ENCODE measurements at regions not wholly inside any gene's neighbourhood (a gene's known extent, or its start where the extent isn't known, plus 50 kb on each side); places are given as distances from the start of the nearest gene placed in this dataset.

DNA sequence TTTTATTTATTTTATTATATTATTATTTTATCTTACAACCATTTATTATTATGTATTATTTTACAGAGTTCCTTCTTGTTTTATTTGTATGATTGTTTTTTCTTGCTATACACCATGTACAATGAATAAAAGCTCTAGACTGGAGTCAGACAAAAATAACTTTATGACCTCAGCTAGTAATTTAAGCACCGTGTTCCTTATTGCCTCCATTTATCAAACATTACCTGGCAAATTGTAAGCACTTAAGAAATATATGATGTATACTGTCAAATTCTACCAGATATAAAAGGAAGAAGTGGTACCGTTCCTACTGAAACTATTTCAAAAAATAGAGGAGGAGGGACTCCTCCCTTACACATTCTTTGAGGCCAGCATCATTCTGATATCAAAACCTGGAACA, 326.9 kb upstream of the NECTIN3 start:
- no peak overlapping the region for H3K4me3 ChIP-seq
- no peaks in the 10 kb centered on the region for H3K36me3 ChIP-seq
- peaks cover 5% of the 10 kb centered on the region; the same call in 1 of the 2 replicates for H3K9me3 ChIP-seq (replicated peaks)
- H3K27me3 ChIP-seq, result no peaks in the 10 kb centered on the region
- DNase-seq, result no peak
- no peaks in the 10 kb centered on the region for H3K4me1 ChIP-seq
- H3K27ac ChIP-seq, result no peak overlapping the region

DNA sequence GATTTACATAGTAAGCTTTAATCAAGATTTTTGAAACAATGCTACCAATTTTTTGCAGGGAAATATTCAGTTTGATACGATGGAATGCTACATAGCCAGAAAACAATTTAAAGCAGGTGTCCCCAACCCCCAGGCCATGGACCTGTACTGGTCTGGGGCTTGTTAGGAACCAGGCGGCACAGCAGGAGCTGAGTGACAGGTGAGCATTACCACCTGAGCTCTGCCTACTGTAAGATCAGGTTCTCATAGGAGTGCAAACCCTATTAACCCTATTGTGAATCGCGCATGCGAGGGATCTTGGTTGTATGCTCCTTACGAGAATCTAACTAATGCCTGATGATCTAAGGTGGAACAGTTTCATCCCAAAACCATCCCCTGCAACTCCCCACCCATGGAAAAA, 322.6 kb upstream of the NECTIN3 start:
- no peak for DNase-seq
- H3K36me3 ChIP-seq, result no peaks in the 10 kb centered on the region
- H3K4me1 ChIP-seq, result peaks cover 1% of the 10 kb centered on the region
- no peaks in the 10 kb centered on the region for H3K27me3 ChIP-seq
- no peak overlapping the region for H3K4me3 ChIP-seq
- H3K27ac ChIP-seq, result no peak overlapping the region
- peaks cover 5% of the 10 kb centered on the region; the same call in 1 of the 2 replicates for H3K9me3 ChIP-seq (replicated peaks)

DNA sequence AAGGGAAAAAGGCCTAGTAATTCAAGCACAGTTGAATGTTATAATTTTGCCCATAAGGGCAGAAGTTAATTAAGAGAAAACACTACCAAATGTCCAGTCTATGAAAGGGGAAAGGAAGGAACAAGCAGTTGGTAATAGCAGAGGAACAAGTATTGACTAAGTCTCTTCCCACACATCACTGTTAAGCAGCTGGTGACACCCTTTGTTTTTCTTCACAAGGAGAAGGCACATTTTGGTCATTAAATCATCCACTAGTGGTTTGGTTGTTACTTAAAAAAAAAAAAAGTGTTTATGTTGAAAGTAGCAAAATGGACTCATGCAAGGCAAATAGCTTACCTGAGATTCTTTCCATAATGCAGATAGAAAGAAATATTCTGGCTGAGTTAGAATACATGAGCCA, 321.4 kb upstream of the NECTIN3 start:
- Histone ChIP-seq H3K9me3 (replicated peaks) (peaks cover 5% of the 10 kb centered on the region; the same call in 1 of the 2 replicates), H3K36me3 (no peaks in the 10 kb centered on the region), H3K4me3 (no peak overlapping the region), H3K27ac (no peak overlapping the region), H3K27me3 (no peaks in the 10 kb centered on the region), H3K4me1 (peaks cover 12% of the 10 kb centered on the region)
- no peak for DNase-seq

DNA sequence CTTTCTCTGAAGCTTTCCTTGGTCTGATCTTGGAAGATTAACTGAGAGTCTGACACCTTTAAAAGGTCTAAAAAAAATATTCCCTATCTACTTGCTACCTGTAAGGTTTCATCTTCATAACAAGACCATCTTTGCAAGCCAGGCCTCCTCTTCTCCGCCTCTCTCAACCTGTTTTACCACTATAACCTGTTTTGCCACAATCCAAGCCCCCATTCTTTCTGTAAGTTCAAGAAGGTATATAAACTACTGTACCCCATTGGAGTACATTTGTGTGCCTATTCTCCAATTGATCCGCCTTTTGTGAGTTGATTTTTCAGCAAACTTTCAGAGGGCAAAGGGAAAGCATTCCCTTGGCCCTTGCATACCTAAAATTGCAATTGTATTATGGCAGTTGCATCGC, 319.3 kb upstream of the NECTIN3 start:
- DNase-seq, result no peak
- H3K9me3 ChIP-seq (replicated peaks), result no peaks in the 10 kb centered on the region
- H3K27me3 ChIP-seq, result no peaks in the 10 kb centered on the region
- H3K36me3 ChIP-seq, result no peaks in the 10 kb centered on the region
- no peak overlapping the region for H3K4me3 ChIP-seq
- H3K4me1 ChIP-seq, result peaks cover 24% of the 10 kb centered on the region
- no peak overlapping the region for H3K27ac ChIP-seq

GRCh38 chr3:110753516-110753915, 318.1 kb upstream of the NECTIN3 start:
- Histone ChIP-seq H3K4me3 (no peak overlapping the region), H3K36me3 (no peaks in the 10 kb centered on the region), H3K27me3 (no peaks in the 10 kb centered on the region), H3K9me3 (replicated peaks) (no peaks in the 10 kb centered on the region), H3K27ac (peak overlapping the region; percentile 86), H3K4me1 (peaks cover 24% of the 10 kb centered on the region)
- DNase-seq, result no peak

DNA sequence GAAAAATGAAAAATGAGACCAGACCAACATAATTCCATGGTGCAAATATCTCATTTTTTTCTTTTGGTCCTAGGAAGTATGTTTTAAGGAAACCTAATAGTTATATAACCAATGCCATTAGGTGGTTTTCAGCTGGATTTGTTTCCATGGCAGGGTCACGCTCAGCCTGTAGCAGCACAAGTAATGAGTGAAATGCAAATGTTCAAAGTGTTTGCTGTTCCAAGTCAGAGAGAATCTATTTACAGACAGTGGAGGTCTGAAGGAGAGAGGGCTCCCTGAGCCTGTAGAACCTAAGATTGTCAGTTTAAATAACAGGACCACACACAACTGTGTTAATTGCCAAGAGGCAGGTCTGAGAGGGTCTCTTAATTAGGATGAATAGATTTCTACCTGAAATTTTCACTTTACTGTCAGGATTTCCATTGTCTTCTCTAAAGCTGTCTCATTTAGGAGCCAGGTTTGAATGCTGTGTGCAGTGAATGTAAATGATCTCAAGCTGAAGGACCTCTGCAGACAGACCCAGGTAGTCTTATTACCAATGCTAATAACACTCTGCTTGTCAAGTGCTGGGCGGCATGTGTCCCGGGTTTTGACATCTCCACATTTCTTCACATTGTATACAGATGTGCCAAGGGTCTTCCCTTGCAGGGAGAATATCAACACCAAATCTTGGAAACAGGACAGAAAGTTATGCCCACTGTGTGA, 317.3 kb upstream of the NECTIN3 start:
- Histone ChIP-seq H3K4me3 (no peak overlapping the region), H3K27me3 (no peaks in the 10 kb centered on the region), H3K36me3 (no peaks in the 10 kb centered on the region), H3K9me3 (replicated peaks) (no peaks in the 10 kb centered on the region), H3K4me1 (peaks cover 24% of the 10 kb centered on the region), H3K27ac (peak overlapping the region; percentile 86)
- DNase-seq, result peak; percentile 16 to 53

DNA sequence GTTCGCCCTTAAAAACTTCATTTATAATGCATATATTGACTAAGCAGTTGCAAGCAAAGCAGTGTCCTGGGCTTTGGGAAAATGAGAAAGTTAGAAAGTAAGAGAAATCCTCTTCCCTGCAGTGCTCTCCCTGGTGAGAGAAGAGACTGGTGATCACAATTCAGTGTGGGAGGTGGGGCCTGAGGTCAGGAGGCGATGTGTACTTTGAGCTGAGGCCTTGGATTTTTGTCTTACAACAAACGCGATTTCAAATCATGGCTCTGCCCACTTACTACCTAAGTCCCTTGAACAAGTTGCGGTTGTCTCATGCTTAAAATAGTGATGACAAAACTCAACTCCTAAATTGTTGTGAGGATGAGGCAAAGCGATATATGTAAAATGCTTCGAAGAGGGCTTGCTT, 316.3 kb upstream of the NECTIN3 start:
- no peaks in the 10 kb centered on the region for H3K36me3 ChIP-seq
- peaks cover 24% of the 10 kb centered on the region for H3K4me1 ChIP-seq
- no peak overlapping the region for H3K4me3 ChIP-seq
- H3K9me3 ChIP-seq (replicated peaks), result no peaks in the 10 kb centered on the region
- peak; percentile 66 to 86 for DNase-seq
- peak overlapping the region; percentile 86 for H3K27ac ChIP-seq
- H3K27me3 ChIP-seq, result no peaks in the 10 kb centered on the region

- Histone ChIP-seq H3K36me3 (no peaks in the 10 kb centered on the region), H3K27ac (peak overlapping the region; percentile 86), H3K4me1 (peaks cover 24% of the 10 kb centered on the region), H3K4me3 (no peak overlapping the region), H3K27me3 (no peaks in the 10 kb centered on the region), H3K9me3 (replicated peaks) (no peaks in the 10 kb centered on the region)
- DNase-seq, result no peak
These were observed 314.9 kb upstream of the NECTIN3 start for GRCh38 chr3:110756705-110757104.

GRCh38 chr3:110758208-110758607, 313.4 kb upstream of the NECTIN3 start:
- peak in 1 of 2 experiments; percentile 9 for DNase-seq
- peaks cover 24% of the 10 kb centered on the region for H3K4me1 ChIP-seq
- H3K36me3 ChIP-seq, result no peaks in the 10 kb centered on the region
- no peaks in the 10 kb centered on the region for H3K27me3 ChIP-seq
- no peaks in the 10 kb centered on the region for H3K9me3 ChIP-seq (replicated peaks)
- H3K4me3 ChIP-seq, result no peak overlapping the region
- no peak overlapping the region for H3K27ac ChIP-seq

GRCh38 chr3:110767156-110767555, 304.5 kb upstream of the NECTIN3 start:
- Histone ChIP-seq H3K9me3 (replicated peaks) (no peaks in the 10 kb centered on the region), H3K27me3 (no peaks in the 10 kb centered on the region), H3K36me3 (no peaks in the 10 kb centered on the region), H3K4me1 (no peaks in the 10 kb centered on the region; the same call in 1 of the 2 replicates), H3K27ac (no peak overlapping the region), H3K4me3 (no peak overlapping the region)
- no peak for DNase-seq

- Histone ChIP-seq H3K9me3 (replicated peaks) (no peaks in the 10 kb centered on the region), H3K4me1 (peaks cover 6% of the 10 kb centered on the region), H3K4me3 (no peak overlapping the region), H3K27me3 (no peaks in the 10 kb centered on the region), H3K36me3 (no peaks in the 10 kb centered on the region), H3K27ac (no peak overlapping the region)
- DNase-seq, result no peak
These were observed 303.8 kb upstream of the NECTIN3 start for GRCh38 chr3:110767838-110768237.

DNA sequence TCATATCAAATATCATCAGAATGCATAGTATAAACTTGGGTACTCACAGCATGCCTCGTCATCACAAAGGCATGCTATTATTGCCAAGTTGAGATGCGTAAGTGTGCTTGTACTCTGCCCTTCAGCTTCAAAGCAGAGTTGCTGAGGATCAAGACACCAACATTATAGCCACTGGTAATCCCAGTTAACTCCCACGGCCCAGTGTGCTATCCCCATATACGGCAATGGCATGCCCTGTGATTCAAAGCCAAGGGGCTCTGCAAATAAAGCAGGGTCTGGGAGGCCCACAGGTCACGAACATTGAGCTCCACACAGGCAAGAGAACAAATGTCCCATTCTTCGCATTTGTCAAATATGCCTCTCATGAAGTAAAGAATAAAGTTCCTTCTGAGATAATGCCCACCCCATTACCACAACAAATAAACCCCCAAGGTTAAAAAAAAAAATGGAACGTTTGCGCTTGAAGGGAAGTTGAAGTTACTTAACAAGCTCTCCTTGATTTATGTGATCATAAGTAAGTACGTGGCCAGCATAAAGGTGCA, 298.1 kb upstream of the NECTIN3 start:
- H3K4me3 ChIP-seq, result no peak overlapping the region
- H3K9me3 ChIP-seq (replicated peaks), result no peaks in the 10 kb centered on the region
- H3K27ac ChIP-seq, result peak overlapping the region; percentile 0; the same call in 1 of the 2 replicates
- no peaks in the 10 kb centered on the region for H3K36me3 ChIP-seq
- H3K4me1 ChIP-seq, result peaks cover 14% of the 10 kb centered on the region
- peak; percentile 77 to 83 for DNase-seq
- H3K27me3 ChIP-seq, result no peaks in the 10 kb centered on the region

DNA sequence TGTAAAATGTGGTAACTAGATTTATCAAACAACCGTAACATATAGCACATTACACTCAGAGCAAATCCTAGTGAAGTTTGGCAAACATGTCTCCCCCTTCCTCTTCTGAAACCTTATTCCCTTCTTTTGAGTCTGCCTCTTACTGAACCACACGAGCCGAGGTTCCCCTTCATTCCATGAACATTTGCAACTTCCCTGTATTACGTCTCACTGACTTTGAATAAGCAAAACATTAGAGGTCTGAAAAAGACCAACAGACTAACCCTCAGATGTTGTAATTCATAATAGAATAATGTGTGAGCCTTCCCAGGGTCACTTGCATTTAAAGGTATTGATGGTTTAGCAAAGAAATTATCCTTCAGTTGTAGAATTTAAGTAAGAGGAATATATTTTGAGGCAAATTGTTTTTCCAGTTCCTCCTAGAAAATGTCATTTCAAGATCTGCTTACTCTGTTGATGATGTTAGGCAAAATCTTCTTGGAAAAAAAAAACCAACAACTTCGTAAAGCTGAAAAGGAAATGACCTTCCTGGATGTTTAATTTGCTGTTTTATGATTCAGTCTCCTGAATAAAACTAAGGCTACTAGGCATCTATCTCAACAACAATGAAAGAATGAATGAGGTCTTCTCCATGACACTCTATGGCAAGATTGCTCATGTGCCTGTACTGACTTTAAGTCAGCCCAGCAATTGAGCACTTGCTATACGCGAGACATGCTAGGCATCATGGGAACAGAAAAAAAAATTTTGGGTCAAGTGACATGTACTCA, 296.9 kb upstream of the NECTIN3 start:
- Histone ChIP-seq H3K9me3 (replicated peaks) (no peaks in the 10 kb centered on the region), H3K27ac (no peak overlapping the region), H3K4me3 (no peak overlapping the region), H3K4me1 (peaks cover 14% of the 10 kb centered on the region), H3K36me3 (no peaks in the 10 kb centered on the region), H3K27me3 (no peaks in the 10 kb centered on the region)
- no peak for DNase-seq

- Histone ChIP-seq H3K36me3 (no peaks in the 10 kb centered on the region), H3K4me3 (no peak overlapping the region), H3K27ac (no peak overlapping the region), H3K27me3 (no peaks in the 10 kb centered on the region), H3K9me3 (replicated peaks) (no peaks in the 10 kb centered on the region), H3K4me1 (no peaks in the 10 kb centered on the region)
- DNase-seq, result no peak
These were observed 292.0 kb upstream of the NECTIN3 start for GRCh38 chr3:110779581-110779980.

DNA sequence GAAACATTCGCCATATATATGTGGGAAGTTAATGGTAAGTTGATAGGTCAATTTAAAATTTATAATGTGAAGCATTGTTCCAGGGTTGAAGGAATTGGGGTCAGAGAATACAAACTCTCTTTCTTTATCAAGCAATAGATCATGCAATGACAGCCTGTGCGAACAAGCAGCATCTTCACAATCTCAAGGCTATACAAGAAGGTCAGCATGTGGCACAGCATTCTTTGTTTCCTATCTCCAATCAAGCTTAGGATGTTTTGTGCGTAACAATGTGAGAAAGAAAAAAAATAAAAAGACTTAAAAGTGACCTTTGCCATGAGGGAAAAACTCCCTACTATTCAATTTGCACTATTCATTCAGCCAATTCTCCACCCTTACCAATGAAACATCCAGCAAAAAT, 288.1 kb upstream of the NECTIN3 start:
- Histone ChIP-seq H3K4me3 (no peak overlapping the region), H3K9me3 (replicated peaks) (no peaks in the 10 kb centered on the region), H3K27me3 (no peaks in the 10 kb centered on the region), H3K36me3 (no peaks in the 10 kb centered on the region), H3K4me1 (no peaks in the 10 kb centered on the region), H3K27ac (no peak overlapping the region)
- no peak for DNase-seq

Measured in SJCRH30 (cell line).